ENCODE measurements at regions not wholly inside any gene's neighbourhood (a gene's known extent, or its start where the extent isn't known, plus 50 kb on each side); places are given as distances from the start of the nearest gene placed in this dataset.

DNA sequence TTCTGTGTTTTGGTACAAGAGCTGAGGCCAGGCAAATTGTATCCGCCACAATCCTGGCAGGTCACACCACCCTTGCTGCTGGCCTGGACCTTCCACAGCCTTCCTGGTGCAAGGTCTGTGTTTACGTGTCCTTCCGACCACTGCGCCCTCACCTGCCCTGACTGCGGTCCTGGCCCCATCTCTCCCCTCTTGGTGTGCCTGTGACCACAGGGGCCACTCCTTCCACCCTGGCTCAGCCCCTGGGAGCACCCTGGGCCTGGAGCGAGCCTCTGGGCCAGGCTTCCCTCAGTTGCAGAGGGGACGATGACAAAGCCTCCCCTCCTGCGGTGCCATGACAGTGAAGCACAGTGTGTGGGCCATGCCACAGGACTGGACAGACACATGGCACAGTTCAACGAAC lies 104.5 kb downstream of the PLXNA1 start:
- ATAC-seq (no peak), DNase-seq (no peak)
- Mint-ChIP-seq H3K36me3 (no peaks in the 10 kb centered on the region), H3K27me3 (peaks cover 0 to 10% (median 4%) of the 10 kb centered on the region in 5 donors), H3K9me3 (no peaks in the 10 kb centered on the region), H3K27ac (no peak overlapping the region), H3K4me3 (peak overlapping the region in 1 of 10 donors; percentile 17), H3K4me1 (no peaks in the 10 kb centered on the region)
- Histone ChIP-seq H3K4me1 (ENCODE audit: control insufficient read depth in 2 of 2, insufficient read depth in 2 of 2, low read length in 2 of 2) (no peaks in the 10 kb centered on the region), H3K36me3 (ENCODE audit: control insufficient read depth in 2 of 3, insufficient read depth in 3 of 3, low read length in 3 of 3) (no peaks in the 10 kb centered on the region), H3K27me3 (ENCODE audit: control insufficient read depth in 2 of 2, insufficient read depth in 2 of 2, low read length in 2 of 2) (no peaks in the 10 kb centered on the region), H3K27ac (ENCODE audit: low read depth, low read length) (no peak overlapping the region), H3K4me3 (ENCODE audit: low read length) (no peak overlapping the region), H3K9me3 (ENCODE audit: control insufficient read depth in 2 of 3, low read length in 3 of 3) (no peaks in the 10 kb centered on the region)
- intact Hi-C loops (cut with micrococcal nuclease): no loop called here
- POLR2A ChIA-PET: no interaction called here
- CTCF ChIA-PET: no interaction called here

DNA sequence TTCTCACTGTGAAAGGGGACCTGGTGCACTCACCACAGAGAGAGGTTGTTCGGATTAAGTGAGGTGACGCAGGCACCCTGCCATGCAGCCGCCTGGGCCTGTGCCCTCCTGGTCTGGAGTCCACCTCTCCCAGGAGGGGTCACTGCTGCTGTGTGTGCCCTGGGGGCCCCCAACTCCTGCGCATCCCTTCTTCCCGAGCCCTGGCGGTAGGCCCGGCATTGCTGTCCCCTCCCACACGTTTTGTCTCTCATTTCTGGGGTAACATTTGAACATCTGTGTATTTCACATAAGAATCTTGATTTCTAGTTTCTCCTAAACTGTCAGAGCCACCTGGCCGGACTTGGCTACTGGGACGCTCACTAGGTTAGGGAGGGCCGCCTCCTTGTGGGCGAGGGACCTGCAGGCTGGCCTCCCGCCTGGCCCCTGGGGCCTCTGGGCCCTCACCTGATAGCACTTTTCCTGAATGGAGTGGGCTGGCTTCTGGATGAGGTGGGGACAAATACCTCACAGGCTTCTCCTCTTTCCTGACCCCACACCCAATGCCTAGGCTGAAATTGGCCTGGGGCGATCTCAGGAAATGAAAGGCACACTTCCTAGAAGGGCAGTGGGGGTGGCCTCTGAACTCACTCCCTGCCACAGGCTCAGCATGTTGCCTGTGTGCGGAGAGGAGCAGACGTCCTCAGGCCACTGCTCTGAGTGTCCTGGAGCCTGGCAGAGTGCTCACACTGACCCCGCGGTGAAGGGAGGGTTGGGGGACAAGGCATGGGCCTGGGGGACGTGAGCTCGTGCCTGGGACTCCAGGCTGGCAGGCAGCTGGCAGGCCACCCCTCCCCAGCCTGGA lies 104.2 kb upstream of the PRR23E start:
- peaks cover 0 to 10% (median 4%) of the 10 kb centered on the region in 5 donors for H3K27me3 Mint-ChIP-seq
- ChIA-PET CTCF (no interaction called here), POLR2A (no interaction called here)
- Histone ChIP-seq H3K4me3 (ENCODE audit: low read length) (no peak overlapping the region), H3K36me3 (ENCODE audit: control insufficient read depth in 2 of 3, insufficient read depth in 3 of 3, low read length in 3 of 3) (no peaks in the 10 kb centered on the region), H3K9me3 (ENCODE audit: control insufficient read depth in 2 of 3, low read length in 3 of 3) (no peaks in the 10 kb centered on the region), H3K4me1 (ENCODE audit: control insufficient read depth in 2 of 2, insufficient read depth in 2 of 2, low read length in 2 of 2) (no peaks in the 10 kb centered on the region), H3K27ac (ENCODE audit: low read depth, low read length) (no peak overlapping the region), H3K27me3 (ENCODE audit: control insufficient read depth in 2 of 2, insufficient read depth in 2 of 2, low read length in 2 of 2) (no peaks in the 10 kb centered on the region)
- H3K4me1 Mint-ChIP-seq: no peaks in the 10 kb centered on the region
- no peak overlapping the region for H3K4me3 Mint-ChIP-seq
- ATAC-seq (no peak), DNase-seq (no peak)
- H3K36me3 Mint-ChIP-seq: no peaks in the 10 kb centered on the region
- H3K9me3 Mint-ChIP-seq: no peaks in the 10 kb centered on the region
- intact Hi-C loops (cut with micrococcal nuclease): no loop called here
- H3K27ac Mint-ChIP-seq: no peak overlapping the region

DNA sequence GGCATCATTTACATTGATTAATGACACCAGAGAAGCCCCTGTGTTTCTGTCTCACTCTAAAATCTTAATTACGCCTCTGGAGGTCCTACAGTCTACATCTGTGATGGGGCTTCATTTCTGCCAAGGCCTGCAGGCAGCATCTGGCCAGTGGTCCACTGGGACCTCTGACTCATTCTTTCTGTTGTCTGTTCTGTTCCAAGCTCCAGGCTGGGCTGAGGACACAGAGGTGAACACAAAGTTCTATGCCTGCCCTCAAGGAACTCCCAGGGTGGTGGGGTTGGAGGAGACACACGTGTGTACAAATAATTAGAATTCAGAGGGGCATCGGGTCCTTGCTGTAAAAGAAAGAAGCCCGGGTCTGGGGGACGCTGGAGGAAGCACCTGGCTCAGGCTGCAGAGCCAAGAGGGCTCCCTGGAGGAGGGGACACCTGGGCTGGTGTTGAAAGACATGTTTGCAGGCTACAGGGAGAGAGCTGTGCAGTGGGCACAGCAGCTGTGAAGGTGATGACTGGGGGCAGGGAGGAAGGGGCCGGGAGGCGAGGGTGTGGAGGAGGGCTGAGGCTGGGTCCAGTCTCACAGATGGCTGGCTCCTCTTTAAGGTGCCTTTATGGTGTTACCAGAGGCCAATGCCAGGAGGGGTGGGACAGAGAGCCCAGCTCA lies 103.3 kb upstream of the PRR23E start:
- H3K4me3 Mint-ChIP-seq: no peak overlapping the region
- no peaks in the 10 kb centered on the region for H3K27me3 ChIP-seq (ENCODE audit: control insufficient read depth in 2 of 2, insufficient read depth in 2 of 2, low read length in 2 of 2)
- no peaks in the 10 kb centered on the region for H3K4me1 ChIP-seq (ENCODE audit: control insufficient read depth in 2 of 2, insufficient read depth in 2 of 2, low read length in 2 of 2)
- no peaks in the 10 kb centered on the region for H3K36me3 Mint-ChIP-seq
- ChIA-PET CTCF (no interaction called here), POLR2A (no interaction called here)
- ATAC-seq (no peak), DNase-seq (no peak)
- no peak overlapping the region for H3K27ac ChIP-seq (ENCODE audit: low read depth, low read length)
- H3K9me3 ChIP-seq (ENCODE audit: control insufficient read depth in 2 of 3, low read length in 3 of 3): no peaks in the 10 kb centered on the region
- no peaks in the 10 kb centered on the region for H3K4me1 Mint-ChIP-seq
- H3K27ac Mint-ChIP-seq: no peak overlapping the region
- H3K36me3 ChIP-seq (ENCODE audit: control insufficient read depth in 2 of 3, insufficient read depth in 3 of 3, low read length in 3 of 3): no peaks in the 10 kb centered on the region
- H3K27me3 Mint-ChIP-seq: peaks cover 0 to 10% (median 4%) of the 10 kb centered on the region in 5 donors
- intact Hi-C loops (cut with micrococcal nuclease): no loop called here
- H3K4me3 ChIP-seq (ENCODE audit: low read length): no peak overlapping the region
- no peaks in the 10 kb centered on the region for H3K9me3 Mint-ChIP-seq

DNA sequence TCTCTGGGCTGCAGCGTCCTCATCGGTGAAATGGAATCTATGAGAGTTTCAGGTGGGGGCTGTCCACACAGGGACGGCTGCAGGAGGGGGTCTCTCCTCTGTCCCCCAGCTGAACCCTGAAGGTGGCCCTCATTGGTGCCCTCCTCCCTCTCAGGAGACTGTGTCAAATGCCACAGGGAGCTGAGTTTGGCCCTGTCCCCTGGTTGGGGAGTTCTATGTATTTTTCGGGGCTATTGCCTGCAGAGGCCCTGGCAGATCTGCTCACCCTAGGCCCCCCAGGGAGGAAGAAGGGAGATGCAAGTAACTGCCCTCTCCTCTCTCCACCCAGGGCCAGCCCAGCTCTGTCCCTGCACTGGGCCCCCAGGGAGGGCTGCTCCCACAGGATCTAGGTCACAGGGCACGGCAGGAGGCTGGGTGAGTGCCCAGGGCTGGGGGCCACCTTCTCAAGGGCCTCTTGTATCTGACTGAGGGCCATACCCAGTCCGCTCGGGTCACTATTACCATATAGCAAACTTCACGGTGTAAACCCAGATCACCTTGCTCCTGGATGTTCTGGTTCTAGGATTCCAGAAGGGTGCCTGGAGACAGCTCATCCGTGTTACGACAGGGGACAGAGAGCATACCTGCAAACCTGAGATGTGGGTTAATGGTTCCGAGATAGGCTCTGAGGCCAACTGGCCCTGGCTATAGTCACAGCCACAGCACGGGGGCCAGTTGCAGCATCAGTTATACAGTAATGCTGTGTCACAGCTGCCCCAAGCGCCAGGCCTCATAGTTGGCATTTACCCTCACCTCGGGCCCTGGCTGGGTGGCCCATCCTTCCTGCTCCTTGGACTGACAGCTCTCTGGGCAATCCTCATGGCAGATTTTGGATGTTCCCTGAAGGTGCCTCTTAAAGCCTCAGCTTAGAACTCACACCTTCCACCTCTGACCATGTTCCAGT lies 102.4 kb upstream of the PRR23E start:
- H3K4me1 ChIP-seq (ENCODE audit: control insufficient read depth in 2 of 2, insufficient read depth in 2 of 2, low read length in 2 of 2): no peaks in the 10 kb centered on the region
- Mint-ChIP-seq H3K9me3 (peaks cover 0 to 4% (median 0%) of the 10 kb centered on the region in 11 donors), H3K27me3 (peaks cover 0 to 10% (median 4%) of the 10 kb centered on the region in 5 donors), H3K27ac (no peak overlapping the region), H3K4me1 (no peaks in the 10 kb centered on the region), H3K4me3 (no peak overlapping the region), H3K36me3 (no peaks in the 10 kb centered on the region)
- no peak overlapping the region for H3K4me3 ChIP-seq (ENCODE audit: low read length)
- no peaks in the 10 kb centered on the region for H3K36me3 ChIP-seq (ENCODE audit: control insufficient read depth in 2 of 3, insufficient read depth in 3 of 3, low read length in 3 of 3)
- ATAC-seq: no peak
- ChIA-PET POLR2A (no interaction called here), CTCF (no interaction called here)
- no peaks in the 10 kb centered on the region for H3K9me3 ChIP-seq (ENCODE audit: control insufficient read depth in 2 of 3, low read length in 3 of 3)
- H3K27me3 ChIP-seq (ENCODE audit: control insufficient read depth in 2 of 2, insufficient read depth in 2 of 2, low read length in 2 of 2): no peaks in the 10 kb centered on the region
- no peak for DNase-seq
- intact Hi-C loops (cut with micrococcal nuclease): no loop called here
- no peak overlapping the region for H3K27ac ChIP-seq (ENCODE audit: low read depth, low read length)

DNA sequence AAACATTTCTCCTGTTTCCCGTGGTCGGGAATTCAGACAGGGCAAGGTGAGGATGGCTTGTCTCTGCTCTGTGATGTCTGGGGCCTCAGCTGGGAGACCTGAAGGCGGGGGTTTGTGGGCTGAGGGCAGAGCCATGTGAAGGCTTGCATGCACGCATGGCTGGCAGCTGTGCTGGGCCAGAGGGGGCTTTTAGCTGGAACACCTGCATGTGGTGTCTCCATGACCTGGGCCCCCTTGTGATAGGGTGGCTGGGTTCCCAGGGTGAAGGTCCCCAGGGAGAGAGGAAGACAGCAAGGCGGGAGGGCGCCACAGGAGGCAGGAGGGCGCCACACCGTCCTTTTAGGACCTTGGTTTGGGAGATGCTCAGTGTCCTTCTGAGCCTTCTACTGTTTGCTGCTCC lies 101.6 kb upstream of the PRR23E start:
- Histone ChIP-seq H3K27ac (ENCODE audit: low read depth, low read length) (no peak overlapping the region), H3K36me3 (ENCODE audit: control insufficient read depth in 2 of 3, insufficient read depth in 3 of 3, low read length in 3 of 3) (no peaks in the 10 kb centered on the region), H3K27me3 (ENCODE audit: control insufficient read depth in 2 of 2, insufficient read depth in 2 of 2, low read length in 2 of 2) (no peaks in the 10 kb centered on the region), H3K9me3 (ENCODE audit: control insufficient read depth in 2 of 3, low read length in 3 of 3) (no peaks in the 10 kb centered on the region), H3K4me3 (ENCODE audit: low read length) (no peak overlapping the region), H3K4me1 (ENCODE audit: control insufficient read depth in 2 of 2, insufficient read depth in 2 of 2, low read length in 2 of 2) (no peaks in the 10 kb centered on the region)
- no peaks in the 10 kb centered on the region for H3K36me3 Mint-ChIP-seq
- no peaks in the 10 kb centered on the region for H3K4me1 Mint-ChIP-seq
- ATAC-seq (no peak), DNase-seq (no peak)
- H3K27ac Mint-ChIP-seq: no peak overlapping the region
- no peak overlapping the region for H3K4me3 Mint-ChIP-seq
- ChIA-PET POLR2A (no interaction called here), CTCF (no interaction called here)
- intact Hi-C loops (cut with micrococcal nuclease): no loop called here
- H3K27me3 Mint-ChIP-seq: peaks cover 0 to 10% (median 4%) of the 10 kb centered on the region in 5 donors
- peaks cover 0 to 4% (median 0%) of the 10 kb centered on the region in 11 donors for H3K9me3 Mint-ChIP-seq

DNA sequence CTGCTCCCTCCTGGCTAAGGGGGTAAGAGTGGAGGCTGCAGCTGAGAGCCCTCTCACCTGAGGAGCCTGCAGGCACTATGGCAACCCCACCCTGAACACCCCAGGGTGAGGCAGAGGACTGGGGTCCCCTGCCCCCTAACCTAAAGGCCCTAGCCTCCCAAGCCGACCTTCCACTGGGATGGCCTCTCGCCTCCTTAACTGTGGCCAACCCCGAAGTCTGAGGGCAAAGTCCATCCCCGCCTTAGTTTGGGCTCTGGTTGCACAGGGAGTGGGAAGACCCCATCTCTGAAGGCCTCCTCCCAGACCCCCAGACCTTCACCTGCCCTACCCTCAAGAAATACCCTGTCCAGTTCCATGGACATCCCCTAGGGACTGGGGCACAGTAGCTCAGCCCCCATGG lies 100.6 kb upstream of the PRR23E start:
- no peaks in the 10 kb centered on the region for H3K36me3 ChIP-seq (ENCODE audit: control insufficient read depth in 2 of 3, insufficient read depth in 3 of 3, low read length in 3 of 3)
- intact Hi-C loops (cut with micrococcal nuclease): no loop called here
- ATAC-seq (no peak), DNase-seq (no peak)
- Mint-ChIP-seq H3K9me3 (peaks cover 0 to 4% (median 0%) of the 10 kb centered on the region in 11 donors), H3K27ac (no peak overlapping the region), H3K4me3 (no peak overlapping the region), H3K4me1 (no peaks in the 10 kb centered on the region), H3K27me3 (peaks cover 0 to 10% (median 4%) of the 10 kb centered on the region in 5 donors), H3K36me3 (no peaks in the 10 kb centered on the region)
- ChIA-PET CTCF (no interaction called here), POLR2A (no interaction called here)
- H3K4me1 ChIP-seq (ENCODE audit: control insufficient read depth in 2 of 2, insufficient read depth in 2 of 2, low read length in 2 of 2): no peaks in the 10 kb centered on the region
- no peak overlapping the region for H3K4me3 ChIP-seq (ENCODE audit: low read length)
- no peaks in the 10 kb centered on the region for H3K27me3 ChIP-seq (ENCODE audit: control insufficient read depth in 2 of 2, insufficient read depth in 2 of 2, low read length in 2 of 2)
- no peaks in the 10 kb centered on the region for H3K9me3 ChIP-seq (ENCODE audit: control insufficient read depth in 2 of 3, low read length in 3 of 3)
- H3K27ac ChIP-seq (ENCODE audit: low read depth, low read length): no peak overlapping the region
